Activated naive CD4-positive, alpha-beta T cell treated with Interleukin-2 at 50 U/mL for 16 hours (primary cell): ENCODE measurements at regions not wholly inside any gene's neighbourhood (a gene's known extent, or its start where the extent isn't known, plus 50 kb on each side); places are given as distances from the start of the nearest gene placed in this dataset.

Experiments
- DNase-seq: peaks from one replicate; pipeline ENCODE4 v3.0.0-alpha.2; 2020

- no peak for DNase-seq
Observed at GRCh38 chr2:191738003-191738402, 60.1 kb downstream of the NABP1 start.

- no peak for DNase-seq
Observed at GRCh38 chr2:191738667-191739066, 60.7 kb downstream of the NABP1 start.

- DNase-seq = no peak
Observed at GRCh38 chr2:191739194-191739593, 61.3 kb downstream of the NABP1 start.

- peak; percentile 28 for DNase-seq
Observed at GRCh38 chr2:191740016-191740419, 62.1 kb downstream of the NABP1 start.

- no peak for DNase-seq
Observed at GRCh38 chr2:191740759-191741158, 62.8 kb downstream of the NABP1 start.

- DNase-seq = no peak
Observed at GRCh38 chr2:191746346-191747169, 68.6 kb downstream of the NABP1 start.

GRCh38 chr2:191747170-191747530 is 69.2 kb downstream of the NABP1 start:
- DNase-seq = no peak

- DNase-seq = no peak
Observed at GRCh38 chr2:191748059-191748461, 70.1 kb downstream of the NABP1 start.

- DNase-seq = no peak
Observed at GRCh38 chr2:191748528-191749180, 70.7 kb downstream of the NABP1 start.

GRCh38 chr2:191749181-191749540 is 71.2 kb downstream of the NABP1 start:
- DNase-seq = no peak

- DNase-seq = no peak
Observed at GRCh38 chr2:191754103-191754502, 76.2 kb downstream of the NABP1 start.

- DNase-seq = no peak
Observed at GRCh38 chr2:191756761-191757160, 78.8 kb downstream of the NABP1 start.

- DNase-seq = no peak
Observed at GRCh38 chr2:191757208-191757607, 79.3 kb downstream of the NABP1 start.

- peak; percentile 59 for DNase-seq
Observed at GRCh38 chr2:191758518-191759507, 80.9 kb downstream of the NABP1 start.

GRCh38 chr2:191759680-191760079 is 81.7 kb downstream of the NABP1 start:
- no peak for DNase-seq

- DNase-seq = no peak
Observed at GRCh38 chr2:191760655-191761262, 82.8 kb downstream of the NABP1 start.

- DNase-seq = no peak
Observed at GRCh38 chr2:191773136-191773535, 73.8 kb downstream of the CAVIN2 start.

- DNase-seq = no peak
Observed at GRCh38 chr2:191777351-191777750, 69.5 kb downstream of the CAVIN2 start.

- DNase-seq = no peak
Observed at GRCh38 chr2:191778041-191778440, 68.8 kb downstream of the CAVIN2 start.

- DNase-seq = no peak
Observed at GRCh38 chr2:191782351-191782750, 64.5 kb downstream of the CAVIN2 start.

GRCh38 chr2:191783416-191783815 is 63.5 kb downstream of the CAVIN2 start:
- DNase-seq = no peak
